ENCODE measurements at regions not wholly inside any gene's neighbourhood (a gene's known extent, or its start where the extent isn't known, plus 50 kb on each side); places are given as distances from the start of the nearest gene placed in this dataset.

GRCh38 chr11:114988644-114989043 lies 310.3 kb downstream of the NXPE2 start:
- TF ChIP-seq CTCF (IDR thresholded peaks at IDR 0.05) = no peak
- TF ChIP-seq POLR2A (IDR thresholded peaks at IDR 0.05) = no peak

Data from testis (tissue), 2 donors.